GM23248 (cell line): ENCODE measurements at regions not wholly inside any gene's neighbourhood (a gene's known extent, or its start where the extent isn't known, plus 50 kb on each side); places are given as distances from the start of the nearest gene placed in this dataset.

Source experiments
- DNase-seq: peaks from one replicate; pipeline ENCODE4 v3.0.0-alpha.2; 2015
- H2AFZ ChIP-seq: fragments of 200-600 bp; sonication (generic); 2 replicates; pipeline ENCODE4 v1.6.1; 2016; ENCODE audit warnings: antibody characterized with exemption
- H3F3A ChIP-seq: fragments of 200-600 bp; sonication (generic); 2 replicates; pipeline ENCODE4 v1.6.1; 2016; ENCODE audit warnings: mild to moderate bottlenecking, antibody characterized with exemption, mixed run types; ENCODE audit not compliant: insufficient read depth
- H3K27ac ChIP-seq: fragments of 200-600 bp; sonication (generic); 2 replicates; pipeline ENCODE4 v1.5.1; 2016; ENCODE audit warnings: mild to moderate bottlenecking
- H3K27me3 ChIP-seq: fragments of 200-600 bp; sonication (generic); replicated peaks from 2 replicates; pipeline ENCODE4 v1.6.1; 2016; ENCODE audit warnings: mild to moderate bottlenecking; ENCODE audit not compliant: insufficient read depth
- H3K36me3 ChIP-seq: fragments of 200-600 bp; sonication (generic); 2 replicates; pipeline ENCODE4 v1.6.1; 2016; ENCODE audit warnings: low read depth, mild to moderate bottlenecking
- H3K4me1 ChIP-seq: fragments of 200-600 bp; sonication (generic); 2 replicates; pipeline ENCODE4 v1.6.1; 2016; ENCODE audit warnings: mild to moderate bottlenecking; ENCODE audit not compliant: insufficient read depth
- H3K4me2 ChIP-seq: fragments of 200-600 bp; sonication (generic); one replicate; pipeline ENCODE4 v1.6.1; 2016; ENCODE audit warnings: mild to moderate bottlenecking; ENCODE audit not compliant: unreplicated experiment
- H3K4me3 ChIP-seq: fragments of 200-600 bp; sonication (generic); 2 replicates; pipeline ENCODE4 v1.5.1; 2016; ENCODE audit warnings: mild to moderate bottlenecking
- H3K79me2 ChIP-seq: fragments of 200-600 bp; sonication (generic); 2 replicates; pipeline ENCODE4 v1.6.1; 2016; ENCODE audit warnings: mild to moderate bottlenecking; ENCODE audit not compliant: insufficient read depth
- H3K9ac ChIP-seq: fragments of 200-600 bp; sonication (generic); 2 replicates; pipeline ENCODE4 v1.6.1; 2016; ENCODE audit warnings: mild to moderate bottlenecking
- H3K9me2 ChIP-seq: fragments of 200-600 bp; sonication (generic); 2 replicates; pipeline ENCODE4 v1.6.1; 2016; ENCODE audit warnings: mixed run types, mild to moderate bottlenecking, moderate library complexity; ENCODE audit not compliant: insufficient read depth
- H3K9me3 ChIP-seq: fragments of 200-600 bp; sonication (generic); one replicate; pipeline ENCODE4 v1.6.1; 2017; ENCODE audit warnings: low read depth
- H4K20me1 ChIP-seq: fragments of 200-600 bp; sonication (generic); 2 replicates; pipeline ENCODE4 v1.6.0; 2016; ENCODE audit not compliant: insufficient read depth
- EZH2 ChIP-seq: fragments of 200-600 bp; sonication (generic); IDR thresholded peaks from 2 replicates; pipeline ENCODE4 v1.6.1; 2018; ENCODE audit warnings: antibody characterized with exemption, mild to moderate bottlenecking; ENCODE audit not compliant: insufficient read depth, poor library complexity, severe bottlenecking
- EZH2phosphoT487 ChIP-seq: fragments of 200-600 bp; sonication (generic); IDR thresholded peaks from 2 replicates; pipeline ENCODE4 v1.6.1; 2018; ENCODE audit warnings: antibody characterized with exemption, moderate library complexity, mild to moderate bottlenecking, low read depth; ENCODE audit not compliant: insufficient read depth
- WGBS, 2 experiments: methylation state at CpG; one replicate each; pipeline ENCODE4 v1.1.6; 2015 to 2017; ENCODE audit warnings: low lambda C conversion rate in 2 of 2, low coverage in 1 of 2; ENCODE audit errors: missing lambda C conversion rate in 2 of 2; 5-methylcytosine and 5-hydroxymethylcytosine counted together
- in situ Hi-C: fragments of 300-500 bp; cut with MboI; formaldehyde crosslinking; loops from 2 replicates; pipeline ENCODE4 v1.15.0; 2020

DNA sequence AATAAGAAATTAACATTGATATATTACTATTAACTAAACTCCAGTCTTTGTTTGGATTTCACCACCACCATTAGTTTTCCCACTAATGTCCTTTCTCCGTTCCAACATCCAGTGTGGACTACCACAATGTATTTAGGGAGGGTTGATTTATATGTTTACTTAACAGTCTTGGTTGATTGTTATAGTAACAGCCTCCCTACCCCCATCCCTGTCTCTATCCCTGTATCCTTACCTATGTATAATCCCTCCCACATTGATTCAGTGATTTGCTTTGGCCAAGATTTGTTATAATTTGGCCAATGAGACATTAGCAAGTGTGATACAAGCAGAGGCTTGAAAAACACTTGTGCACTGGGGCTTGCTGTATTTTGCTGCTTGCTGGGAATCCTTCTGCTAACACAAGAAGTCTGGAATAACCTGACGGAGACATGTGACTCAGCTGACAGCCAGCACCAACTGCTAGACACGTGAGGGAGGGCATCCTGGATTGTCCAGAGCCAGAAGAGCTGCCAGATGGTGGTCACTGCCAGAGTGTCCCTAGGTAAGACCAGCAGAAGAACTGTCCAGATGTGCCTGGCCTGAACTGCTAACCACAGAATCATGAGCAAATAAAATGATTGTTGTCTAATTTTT lies 51.2 kb upstream of the TCF7 start:
- no peak overlapping the region for H3K4me2 ChIP-seq
- H3K9me3 ChIP-seq: no peaks in the 10 kb centered on the region
- no peaks in the 10 kb centered on the region for H3K79me2 ChIP-seq
- DNase-seq: no peak
- in situ Hi-C loops: no loop called here
- no peaks in the 10 kb centered on the region for H3K36me3 ChIP-seq
- 52 to 56% methylated on average over 3 of the region's 3 CpGs for WGBS, 2 experiments
- H2AFZ ChIP-seq: no peak overlapping the region
- peaks cover 18% of the 10 kb centered on the region for H3K4me1 ChIP-seq
- TF ChIP-seq EZH2: no peak
- TF ChIP-seq EZH2phosphoT487: no peak
- no peak overlapping the region for H3K27ac ChIP-seq
- H3K9ac ChIP-seq: no peak overlapping the region
- H3K9me2 ChIP-seq: no peaks in the 10 kb centered on the region
- no peak overlapping the region for H3K4me3 ChIP-seq
- H3K27me3 ChIP-seq: no peaks in the 10 kb centered on the region
- H3F3A ChIP-seq: no peaks in the 10 kb centered on the region
- no peaks in the 10 kb centered on the region for H4K20me1 ChIP-seq

GRCh38 chr5:134059758-134060495 lies 54.6 kb upstream of the TCF7 start:
- Histone ChIP-seq H3K9ac (peak overlapping the region; percentile 55), H4K20me1 (no peaks in the 10 kb centered on the region), H3K27ac (peak overlapping the region; percentile 62), H3K27me3 (no peaks in the 10 kb centered on the region), H3K79me2 (no peaks in the 10 kb centered on the region), H3F3A (no peaks in the 10 kb centered on the region; the same call in 1 of the 2 replicates), H3K9me2 (no peaks in the 10 kb centered on the region), H3K4me2 (peak overlapping the region; percentile 26), H3K9me3 (no peaks in the 10 kb centered on the region), H3K36me3 (no peaks in the 10 kb centered on the region), H3K4me1 (peaks cover 18% of the 10 kb centered on the region), H2AFZ (peak overlapping the region; percentile 39), H3K4me3 (no peak overlapping the region)
- 85 to 92% methylated on average over 8 of the region's 8 CpGs for WGBS, 2 experiments
- TF ChIP-seq EZH2phosphoT487 (no peak), EZH2 (no peak)
- peak; percentile 53 for DNase-seq
- in situ Hi-C loops: no loop called here

GRCh38 chr5:134055015-134055414 lies 50.2 kb upstream of the VDAC1 start:
- Histone ChIP-seq H3K79me2 (no peaks in the 10 kb centered on the region), H3K4me2 (no peak overlapping the region), H3K9me2 (no peaks in the 10 kb centered on the region), H3K36me3 (no peaks in the 10 kb centered on the region), H4K20me1 (no peaks in the 10 kb centered on the region), H3K9ac (no peak overlapping the region), H3F3A (peaks cover 5% of the 10 kb centered on the region; the same call in 1 of the 2 replicates), H3K4me1 (peaks cover 23% of the 10 kb centered on the region), H2AFZ (no peak overlapping the region), H3K27ac (no peak overlapping the region), H3K4me3 (no peak overlapping the region), H3K27me3 (no peaks in the 10 kb centered on the region), H3K9me3 (no peaks in the 10 kb centered on the region)
- WGBS, 2 experiments: 88 to 91% methylated on average over 5 of the region's 5 CpGs
- in situ Hi-C loops: no loop called here
- TF ChIP-seq EZH2 (no peak), EZH2phosphoT487 (no peak)
- no peak for DNase-seq
